Fibroblast of lung (primary cell): ENCODE measurements at regions not wholly inside any gene's neighbourhood (a gene's known extent, or its start where the extent isn't known, plus 50 kb on each side); places are given as distances from the start of the nearest gene placed in this dataset.

Experiments used
- DNase-seq, 2 donors: peaks; one replicate each; pipeline versions ENCODE4 v3.0.0 to v3.0.0-alpha.2; 2010; ENCODE audit warnings: low read depth in 2 of 2
- H2AFZ ChIP-seq: 2 replicates; pipeline ENCODE4 v1.5.1; 2012; ENCODE audit warnings: low read length, control low read depth, inconsistent platforms
- H3K27ac ChIP-seq: 2 replicates; pipeline ENCODE4 v1.5.1; 2011; ENCODE audit warnings: low read length, control low read depth; ENCODE audit not compliant: insufficient read depth
- H3K27me3 ChIP-seq: 2 replicates; pipeline ENCODE4 v1.5.1; 2011; ENCODE audit warnings: mild to moderate bottlenecking, low read length; ENCODE audit not compliant: control insufficient read depth, insufficient read depth
- H3K36me3 ChIP-seq: 2 replicates; pipeline ENCODE4 v1.5.1; 2011; ENCODE audit warnings: low read length; ENCODE audit not compliant: control insufficient read depth, insufficient read depth
- H3K4me1 ChIP-seq: 2 replicates; pipeline ENCODE4 v1.5.1; 2011; ENCODE audit warnings: low read length; ENCODE audit not compliant: control insufficient read depth, insufficient read depth; ENCODE audit errors: extremely low read depth
- H3K4me2 ChIP-seq: 2 replicates; pipeline ENCODE4 v1.5.1; 2011; ENCODE audit warnings: low read length, control low read depth; ENCODE audit not compliant: insufficient read depth; ENCODE audit errors: extremely low read depth
- H3K4me3 ChIP-seq, 4 experiments: fragments of 200-600 bp in 1 of 4; sonication (generic) in 1 of 4; replicated peaks in 1 of 4; 2 replicates each; pipeline ENCODE4 v1.5.1; 2011 to 2016; ENCODE audit warnings: low read length in 4 of 4, low read depth in 3 of 4, mild to moderate bottlenecking in 3 of 4, control low read depth in 2 of 4, inconsistent platforms in 1 of 4, mixed read lengths in 1 of 4; ENCODE audit not compliant: insufficient read depth in 1 of 4; ENCODE audit errors: control extremely low read depth in 1 of 4
- H3K79me2 ChIP-seq: 2 replicates; pipeline ENCODE4 v1.5.1; 2012; ENCODE audit warnings: mild to moderate bottlenecking, low read length, inconsistent platforms; ENCODE audit not compliant: control insufficient read depth, insufficient read depth
- H3K9ac ChIP-seq: 2 replicates; pipeline ENCODE4 v1.5.1; 2011; ENCODE audit warnings: mild to moderate bottlenecking, low read length, control low read depth; ENCODE audit not compliant: insufficient read depth
- H3K9me3 ChIP-seq: 2 replicates; pipeline ENCODE4 v1.5.1; 2012; ENCODE audit warnings: low read depth, low read length; ENCODE audit not compliant: control insufficient read depth, insufficient read depth
- H4K20me1 ChIP-seq: 2 replicates; pipeline ENCODE4 v1.5.1; 2011; ENCODE audit warnings: low read length; ENCODE audit not compliant: control insufficient read depth, insufficient read depth; ENCODE audit errors: extremely low read depth
- EZH2 ChIP-seq: IDR thresholded peaks from 2 replicates; pipeline ENCODE4 v1.5.1; 2012; ENCODE audit warnings: low read length, control low read depth, mild to moderate bottlenecking; ENCODE audit errors: missing control alignments
- TF ChIP-seq, protein P1 (sequence below), 2 donors: IDR thresholded peaks in 1 of 2; conservative IDR thresholded peaks in 1 of 2; 1 replicate in 1 of 2; 2 replicates in 1 of 2; pipeline ENCODE4 v1.5.1; 2011 to 2012; ENCODE audit warnings: low read length in 2 of 2, control low read depth in 1 of 2, inconsistent platforms in 1 of 2, low read depth in 1 of 2, mild to moderate bottlenecking in 1 of 2

DNA sequence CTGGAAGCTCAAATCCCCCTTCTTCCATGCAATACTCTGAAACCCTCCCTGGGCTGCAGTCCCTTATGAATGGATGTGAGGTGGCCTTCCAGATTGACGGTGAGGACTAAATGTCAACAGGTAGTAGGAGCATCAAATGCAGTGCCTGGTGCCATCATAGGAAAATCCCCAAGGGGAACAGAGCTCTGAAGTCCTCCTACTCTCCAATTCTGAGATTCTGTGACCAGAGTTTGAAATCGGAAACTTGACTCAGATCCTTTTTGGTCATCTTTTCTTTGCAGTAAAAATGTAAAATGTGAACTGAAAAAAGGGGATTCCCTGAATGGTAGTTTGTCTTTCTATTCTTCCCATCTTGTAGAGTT, 68.8 kb upstream of the TJP1 start:
- Histone ChIP-seq H3K9ac (no peak overlapping the region), H3K27ac (no peak overlapping the region), H3K4me2 (no peak overlapping the region), H3K36me3 (no peaks in the 10 kb centered on the region), H4K20me1 (no peaks in the 10 kb centered on the region), H3K79me2 (no peaks in the 10 kb centered on the region), H3K9me3 (no peaks in the 10 kb centered on the region), H3K4me1 (peaks cover 5% of the 10 kb centered on the region), H2AFZ (no peak overlapping the region), H3K4me3 (no peak overlapping the region), H3K27me3 (no peaks in the 10 kb centered on the region)
- no peak for DNase-seq
- TF ChIP-seq, protein P1, sequence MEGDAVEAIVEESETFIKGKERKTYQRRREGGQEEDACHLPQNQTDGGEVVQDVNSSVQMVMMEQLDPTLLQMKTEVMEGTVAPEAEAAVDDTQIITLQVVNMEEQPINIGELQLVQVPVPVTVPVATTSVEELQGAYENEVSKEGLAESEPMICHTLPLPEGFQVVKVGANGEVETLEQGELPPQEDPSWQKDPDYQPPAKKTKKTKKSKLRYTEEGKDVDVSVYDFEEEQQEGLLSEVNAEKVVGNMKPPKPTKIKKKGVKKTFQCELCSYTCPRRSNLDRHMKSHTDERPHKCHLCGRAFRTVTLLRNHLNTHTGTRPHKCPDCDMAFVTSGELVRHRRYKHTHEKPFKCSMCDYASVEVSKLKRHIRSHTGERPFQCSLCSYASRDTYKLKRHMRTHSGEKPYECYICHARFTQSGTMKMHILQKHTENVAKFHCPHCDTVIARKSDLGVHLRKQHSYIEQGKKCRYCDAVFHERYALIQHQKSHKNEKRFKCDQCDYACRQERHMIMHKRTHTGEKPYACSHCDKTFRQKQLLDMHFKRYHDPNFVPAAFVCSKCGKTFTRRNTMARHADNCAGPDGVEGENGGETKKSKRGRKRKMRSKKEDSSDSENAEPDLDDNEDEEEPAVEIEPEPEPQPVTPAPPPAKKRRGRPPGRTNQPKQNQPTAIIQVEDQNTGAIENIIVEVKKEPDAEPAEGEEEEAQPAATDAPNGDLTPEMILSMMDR (conservative IDR thresholded peaks at IDR 0.05 in 1 of 2, IDR thresholded peaks at IDR 0.05 in 1 of 2; ENCODE audit: low read depth in 1 of 2, low read length in 2 of 2): no peak
- no peak for TF ChIP-seq EZH2

DNA sequence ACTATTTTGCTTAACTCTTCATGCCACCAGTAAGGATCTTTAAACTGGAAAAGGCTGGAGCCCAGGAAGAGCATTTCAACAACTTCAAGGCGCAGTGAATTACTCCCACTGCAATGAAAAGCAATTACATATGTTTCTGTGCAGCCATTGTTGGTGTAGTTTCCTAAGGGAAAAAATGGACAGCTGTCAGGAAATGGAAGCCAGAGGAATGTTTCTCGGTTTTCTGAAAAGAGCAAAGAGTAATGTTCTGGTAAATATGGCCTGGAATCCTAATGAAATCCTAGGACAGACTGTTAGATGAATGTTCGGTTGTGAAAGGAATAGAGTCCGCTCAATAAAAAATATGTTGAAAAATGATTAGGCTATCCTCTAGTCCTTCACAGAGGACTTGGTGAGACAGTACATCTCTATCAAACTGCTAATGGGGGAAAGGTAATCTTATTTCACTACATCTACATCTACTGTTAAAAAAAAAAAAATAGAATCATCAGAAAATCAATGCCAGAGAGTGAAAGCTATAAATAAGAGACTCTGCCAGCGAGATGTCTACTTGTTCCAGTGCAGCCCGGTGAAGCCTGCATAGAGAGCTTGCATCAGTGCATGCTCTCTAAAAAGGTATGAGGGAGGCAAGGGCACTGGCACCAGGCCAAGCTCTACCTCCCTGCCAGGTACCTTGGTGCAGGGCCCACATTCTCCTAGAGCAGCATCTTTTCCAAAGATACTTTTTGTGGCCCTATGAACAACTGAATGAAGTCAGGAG, 68.2 kb upstream of the TJP1 start:
- H3K36me3 ChIP-seq: no peaks in the 10 kb centered on the region
- H3K4me2 ChIP-seq: no peak overlapping the region
- H3K79me2 ChIP-seq: no peaks in the 10 kb centered on the region
- H3K27ac ChIP-seq: no peak overlapping the region
- peaks cover 5% of the 10 kb centered on the region for H3K4me1 ChIP-seq
- no peak for DNase-seq
- TF ChIP-seq, protein P1 (conservative IDR thresholded peaks at IDR 0.05 in 1 of 2, IDR thresholded peaks at IDR 0.05 in 1 of 2; ENCODE audit: low read depth in 1 of 2, low read length in 2 of 2): no peak
- no peak for TF ChIP-seq EZH2
- no peak overlapping the region for H2AFZ ChIP-seq
- no peaks in the 10 kb centered on the region for H4K20me1 ChIP-seq
- H3K4me3 ChIP-seq: no peak overlapping the region
- H3K9me3 ChIP-seq: no peaks in the 10 kb centered on the region
- no peaks in the 10 kb centered on the region for H3K27me3 ChIP-seq
- H3K9ac ChIP-seq: no peak overlapping the region

GRCh38 chr15:29889542-29890329, 67.5 kb upstream of the TJP1 start:
- TF ChIP-seq, protein P1 (conservative IDR thresholded peaks at IDR 0.05 in 1 of 2, IDR thresholded peaks at IDR 0.05 in 1 of 2; ENCODE audit: low read depth in 1 of 2, low read length in 2 of 2): no peak
- no peak for TF ChIP-seq EZH2
- H3K79me2 ChIP-seq: no peaks in the 10 kb centered on the region
- H3K27me3 ChIP-seq: no peaks in the 10 kb centered on the region
- H3K4me3 ChIP-seq: no peak overlapping the region
- no peak overlapping the region for H2AFZ ChIP-seq
- H3K36me3 ChIP-seq: no peaks in the 10 kb centered on the region
- DNase-seq: peak in 1 of 2 donors; percentile 17
- no peak overlapping the region for H3K4me2 ChIP-seq
- no peaks in the 10 kb centered on the region for H3K9me3 ChIP-seq
- peaks cover 5% of the 10 kb centered on the region for H3K4me1 ChIP-seq
- H3K27ac ChIP-seq: no peak overlapping the region
- H4K20me1 ChIP-seq: no peaks in the 10 kb centered on the region
- no peak overlapping the region for H3K9ac ChIP-seq
